CD4-positive, alpha-beta T cell treated with Interleukin-6 at 100 ng/mL for 8 hours (primary cell): ENCODE measurements at regions not wholly inside any gene's neighbourhood (a gene's known extent, or its start where the extent isn't known, plus 50 kb on each side); places are given as distances from the start of the nearest gene placed in this dataset.
"Not testable (repeated sequence)": the region's sequence is repeated elsewhere in the genome, so short reads cannot be mapped to it uniquely, and the experiment has no call there.

Experiments used
- DNase-seq: peaks from one replicate; pipeline ENCODE4 v3.0.0-alpha.2; 2020; ENCODE audit warnings: mixed read lengths, low spot score

DNA sequence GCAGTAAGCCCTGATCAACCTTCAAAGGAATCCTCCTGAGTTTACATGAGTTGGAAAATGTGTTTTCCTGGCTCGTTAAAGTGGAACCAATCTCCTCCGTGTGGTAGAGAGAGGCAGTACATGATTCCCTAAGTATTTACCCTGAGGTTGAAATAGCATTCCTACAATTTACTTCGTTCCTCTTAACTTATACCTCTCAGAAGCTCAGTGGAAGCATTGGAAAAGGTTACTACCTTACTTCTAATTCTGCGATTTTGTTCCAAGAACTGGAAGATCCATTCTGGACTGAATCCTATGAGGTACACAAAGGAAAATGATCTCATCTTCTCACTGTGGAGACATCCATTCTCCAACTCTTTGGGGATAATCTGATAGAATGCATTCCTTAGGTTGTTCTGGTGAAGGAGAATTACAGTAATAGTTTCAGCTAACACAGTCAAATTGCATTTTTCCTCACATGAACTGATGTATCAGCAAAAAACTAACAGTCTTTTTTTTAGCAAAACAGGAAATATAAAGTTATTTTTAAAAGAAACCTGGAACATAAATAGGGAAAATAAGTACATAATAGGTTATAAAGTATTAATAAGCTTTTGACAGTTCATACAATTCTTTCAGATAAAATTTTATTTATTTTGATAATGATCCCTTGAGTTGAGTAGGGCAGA lies 475.6 kb downstream of the PDZRN4 start:
- no peak for DNase-seq

- DNase-seq: no peak
Observed at GRCh38 chr12:41661141-41661765, 473.1 kb downstream of the PDZRN4 start.

GRCh38 chr12:41656454-41656853 lies 468.3 kb downstream of the PDZRN4 start:
- DNase-seq: no peak

- DNase-seq: no peak
Observed at GRCh38 chr12:41653386-41654326, 465.5 kb downstream of the PDZRN4 start.

DNA sequence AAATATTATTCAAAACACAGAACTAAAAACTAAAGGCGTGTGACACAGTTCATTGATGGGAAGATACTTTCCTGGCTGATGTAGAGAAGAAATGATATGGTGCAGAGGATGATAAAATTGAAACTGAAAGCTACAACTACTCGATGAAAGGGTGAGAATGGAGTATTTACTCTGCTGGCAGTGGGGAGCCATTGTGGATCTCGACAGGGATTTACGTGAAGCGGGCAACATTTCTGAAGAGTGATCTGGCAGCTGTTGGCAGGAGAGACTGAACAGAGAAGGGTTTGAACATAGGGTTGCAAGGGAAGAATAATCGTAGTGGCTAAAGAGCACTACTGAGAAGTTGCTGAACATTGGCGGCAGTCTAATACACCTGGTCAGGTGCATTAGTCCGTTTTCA lies 464.9 kb downstream of the PDZRN4 start:
- DNase-seq: no peak

GRCh38 chr12:41645624-41646023 lies 457.5 kb downstream of the PDZRN4 start:
- no peak for DNase-seq

GRCh38 chr12:41642808-41643207 lies 454.7 kb downstream of the PDZRN4 start:
- not testable (repeated sequence) for DNase-seq

GRCh38 chr12:41636653-41637052 lies 448.5 kb downstream of the PDZRN4 start:
- DNase-seq: no peak

- no peak for DNase-seq
Observed at GRCh38 chr12:41635626-41636364, 447.7 kb downstream of the PDZRN4 start.

DNA sequence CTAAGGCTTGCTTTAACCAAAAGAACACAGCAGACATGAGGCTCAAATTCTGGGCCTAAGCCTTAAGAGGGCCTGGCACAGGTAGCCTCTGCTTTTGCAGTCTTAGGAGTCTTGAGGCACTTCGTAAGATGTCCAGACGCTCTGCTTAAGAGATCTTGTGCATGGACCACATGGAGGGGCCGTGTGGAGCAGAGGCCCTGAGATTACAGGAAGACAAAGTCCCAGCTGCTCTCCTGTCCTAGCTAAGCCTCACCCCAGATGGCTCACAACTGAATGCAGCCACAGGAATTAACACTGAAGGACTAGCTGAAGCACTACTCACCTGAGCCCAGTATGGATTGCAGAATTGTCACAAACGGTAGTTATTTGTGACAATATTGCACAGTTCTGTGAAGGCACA lies 446.0 kb downstream of the PDZRN4 start:
- DNase-seq: no peak

DNA sequence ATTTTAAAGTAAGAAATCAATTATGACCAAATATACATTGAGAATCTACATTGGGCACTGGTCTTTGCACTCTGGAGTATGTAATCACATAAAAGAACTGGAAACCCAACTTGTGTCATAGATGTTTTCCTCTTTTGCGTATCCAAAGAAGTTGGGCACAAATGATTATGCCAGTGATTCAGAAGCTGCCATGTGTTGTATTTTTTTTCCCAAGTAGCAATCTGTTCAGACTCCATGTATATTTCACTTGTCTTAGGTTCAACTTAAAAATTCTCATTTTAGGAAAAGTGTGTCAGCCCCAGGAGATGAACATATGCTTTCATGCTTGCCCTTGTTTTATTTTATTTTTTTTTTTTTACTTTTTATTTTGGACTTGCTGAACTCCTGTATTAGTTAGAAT lies 441.5 kb downstream of the PDZRN4 start:
- no peak for DNase-seq

GRCh38 chr12:41627476-41627875 lies 439.4 kb downstream of the PDZRN4 start:
- DNase-seq: no peak

DNA sequence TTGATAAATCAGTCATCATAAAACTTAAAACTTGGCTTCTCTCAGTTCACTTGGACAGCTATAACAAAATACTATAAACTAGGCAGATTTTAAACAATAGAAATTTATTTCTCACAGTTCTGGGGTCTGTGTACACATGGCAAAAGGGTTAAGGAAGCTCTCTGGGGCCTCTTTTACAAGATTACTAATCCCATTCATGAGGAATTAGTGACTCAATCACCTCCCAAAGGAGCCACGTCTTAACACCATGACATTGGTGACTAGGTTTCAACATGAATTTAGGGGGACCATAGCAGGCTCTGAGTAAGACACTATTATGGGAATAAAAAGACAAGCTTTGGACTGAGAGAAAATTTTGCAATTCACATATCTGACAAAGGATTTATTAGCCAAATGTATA lies 436.5 kb downstream of the PDZRN4 start:
- DNase-seq: no peak
